ENCODE measurements at regions not wholly inside any gene's neighbourhood (a gene's known extent, or its start where the extent isn't known, plus 50 kb on each side); places are given as distances from the start of the nearest gene placed in this dataset.
"Not testable (repeated sequence)": the region's sequence is repeated elsewhere in the genome, so short reads cannot be mapped to it uniquely, and the experiment has no call there.

GRCh38 chr3:80734920-80735319 lies 967.1 kb upstream of the ROBO1 start:
- DNase-seq (ENCODE audit: low spot score), result no peak

GRCh38 chr3:80734483-80734882 lies 966.7 kb upstream of the ROBO1 start:
- peak; percentile 4 for DNase-seq (ENCODE audit: low spot score)

GRCh38 chr3:80733522-80734176 lies 965.9 kb upstream of the ROBO1 start:
- DNase-seq (ENCODE audit: low spot score), result peak; percentile 48

- DNase-seq (ENCODE audit: low spot score), result not testable (repeated sequence)
These were observed 959.8 kb upstream of the ROBO1 start for GRCh38 chr3:80727561-80727960.

- not testable (repeated sequence) for DNase-seq (ENCODE audit: low spot score)
These were observed 942.0 kb upstream of the ROBO1 start for GRCh38 chr3:80709597-80710322.

- no peak for DNase-seq (ENCODE audit: low spot score)
These were observed 937.5 kb upstream of the ROBO1 start for GRCh38 chr3:80705290-80705689.

GRCh38 chr3:80701349-80701748 lies 933.6 kb upstream of the ROBO1 start:
- no peak for DNase-seq (ENCODE audit: low spot score)

GRCh38 chr3:80697291-80697690 lies 929.5 kb upstream of the ROBO1 start:
- no peak for DNase-seq (ENCODE audit: low spot score)

- DNase-seq (ENCODE audit: low spot score), result no peak
These were observed 928.5 kb upstream of the ROBO1 start for GRCh38 chr3:80696280-80696679.

GRCh38 chr3:80688814-80689213 lies 921.0 kb upstream of the ROBO1 start:
- DNase-seq (ENCODE audit: low spot score), result peak; percentile 42

- DNase-seq (ENCODE audit: low spot score), result no peak
These were observed 915.2 kb upstream of the ROBO1 start for GRCh38 chr3:80682951-80683350.

- DNase-seq (ENCODE audit: low spot score), result no peak
These were observed 914.4 kb upstream of the ROBO1 start for GRCh38 chr3:80682235-80682634.

- peak; percentile 78 for DNase-seq (ENCODE audit: low spot score)
These were observed 910.0 kb upstream of the ROBO1 start for GRCh38 chr3:80677796-80678195.

- no peak for DNase-seq (ENCODE audit: low spot score)
These were observed 909.1 kb upstream of the ROBO1 start for GRCh38 chr3:80676866-80677265.

- DNase-seq (ENCODE audit: low spot score), result no peak
These were observed 908.5 kb upstream of the ROBO1 start for GRCh38 chr3:80676261-80676660.

- DNase-seq (ENCODE audit: low spot score), result no peak
These were observed 908.0 kb upstream of the ROBO1 start for GRCh38 chr3:80675790-80676189.

- no peak for DNase-seq (ENCODE audit: low spot score)
These were observed 900.9 kb upstream of the ROBO1 start for GRCh38 chr3:80668600-80669294.

- DNase-seq (ENCODE audit: low spot score), result no peak
These were observed 900.3 kb upstream of the ROBO1 start for GRCh38 chr3:80668100-80668499.

- DNase-seq (ENCODE audit: low spot score), result no peak
These were observed 895.6 kb upstream of the ROBO1 start for GRCh38 chr3:80663426-80663825.

GRCh38 chr3:80655216-80655615 lies 887.4 kb upstream of the ROBO1 start:
- no peak for DNase-seq (ENCODE audit: low spot score)

- no peak for DNase-seq (ENCODE audit: low spot score)
These were observed 881.4 kb upstream of the ROBO1 start for GRCh38 chr3:80649170-80649569.

GRCh38 chr3:80643421-80643820 lies 875.6 kb upstream of the ROBO1 start:
- DNase-seq (ENCODE audit: low spot score), result no peak

Data from kidney capillary endothelial cell (primary cell).